GM10248 (cell line): ENCODE measurements at regions not wholly inside any gene's neighbourhood (a gene's known extent, or its start where the extent isn't known, plus 50 kb on each side); places are given as distances from the start of the nearest gene placed in this dataset.

ENCODE experiments used
- CTCF ChIA-PET: fragments of 300-600 bp; sonication (Branson Sonifier 250); formaldehyde crosslinking; extraction: SDS; loops from one replicate; lab custom pipeline; 2021; ENCODE audit warnings: antibody characterized with exemption; lab: Yijun Ruan, JAX
- POLR2A ChIA-PET: fragments of 350-650 bp; sonication (Branson Sonifier 250); formaldehyde crosslinking; extraction: SDS; loops from one replicate; lab custom pipeline; 2020; ENCODE audit warnings: antibody characterized with exemption; lab: Yijun Ruan, JAX
- DNase-seq: peaks from one replicate; pipeline ENCODE4 v3.0.0; 2012; ENCODE audit errors: extremely low spot score
- CTCF ChIP-seq: IDR thresholded peaks from 2 replicates; pipeline ENCODE4 v1.5.1; 2012; ENCODE audit warnings: mild to moderate bottlenecking, low read depth; ENCODE audit errors: extremely low read depth, missing control alignments, control extremely low read depth

DNA sequence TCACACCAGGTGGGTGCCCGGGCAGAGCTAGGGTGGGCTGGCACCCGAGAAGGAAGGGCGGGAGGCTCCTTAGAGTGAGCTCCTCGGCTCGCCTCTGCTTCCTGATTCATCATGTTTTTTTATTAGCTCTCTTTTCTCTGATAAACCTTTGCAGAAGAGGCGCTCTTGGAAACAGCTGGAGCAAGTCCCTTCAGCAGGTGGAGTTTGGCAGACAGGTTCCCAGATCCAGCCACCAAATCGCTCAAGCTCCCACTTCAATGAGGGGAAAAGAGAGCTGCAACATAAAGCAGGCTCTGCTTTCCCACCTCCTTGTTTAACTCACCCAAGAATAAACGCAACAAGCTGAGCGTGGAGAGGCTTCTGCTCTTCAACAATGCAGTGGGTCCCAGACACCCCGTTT is 244.8 kb downstream of the TSHZ3 start:
- ChIA-PET POLR2A (interaction anchor here (0.6 kb wide), 1 partner anchor 1439 kb away, joined by 5 read pairs; no protein-coding TSS in a partner anchor), CTCF (interaction anchor here (1.0 kb wide), 1 partner anchor 17 kb away, joined by 3 read pairs; no protein-coding TSS in a partner anchor)
- DNase-seq = no peak
- TF ChIP-seq CTCF = no peak

DNA sequence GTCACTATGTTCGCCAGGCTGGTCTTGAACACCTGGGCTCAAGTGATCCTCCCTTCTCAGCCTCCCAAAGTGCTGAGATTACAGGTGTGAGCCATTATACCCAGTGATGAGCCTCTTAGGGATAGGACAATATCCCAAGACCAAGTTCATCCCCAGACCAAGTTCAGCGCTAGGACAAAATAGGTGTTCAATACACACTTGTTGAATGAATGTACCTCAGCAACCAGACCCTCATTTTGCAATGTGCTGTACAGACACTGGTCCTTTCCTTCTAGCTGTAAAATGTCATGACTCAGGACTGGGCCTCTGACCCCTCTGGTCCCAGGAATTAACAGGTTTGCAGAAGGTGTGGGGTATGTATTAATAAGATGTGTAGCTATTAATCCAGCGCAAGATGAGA is 246.0 kb downstream of the TSHZ3 start:
- CTCF ChIA-PET = no interaction called here
- no peak for DNase-seq
- POLR2A ChIA-PET = no interaction called here
- TF ChIP-seq CTCF = no peak

GRCh38 chr19:31102674-31103073 is 246.6 kb downstream of the TSHZ3 start:
- TF ChIP-seq CTCF = no peak
- ChIA-PET CTCF (no interaction called here), POLR2A (no interaction called here)
- DNase-seq = no peak

DNA sequence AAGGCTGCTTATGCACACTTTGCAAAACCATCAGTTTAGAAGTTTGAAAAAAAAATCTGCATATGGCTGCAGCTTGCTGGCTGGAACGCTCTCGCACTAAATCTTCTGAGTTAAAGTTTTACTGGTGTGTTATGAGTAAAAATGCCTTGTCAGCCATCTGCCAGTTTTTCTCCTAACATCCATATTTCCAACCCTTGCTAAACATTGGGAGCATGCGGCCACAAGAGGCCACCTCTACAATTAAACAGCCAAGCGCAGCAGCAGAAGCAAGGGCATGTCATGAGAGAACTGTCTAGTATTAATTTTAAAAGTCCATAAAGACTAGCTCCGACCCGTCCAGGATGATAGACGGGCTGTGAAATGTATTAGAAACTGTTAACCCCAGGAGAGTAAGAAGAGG is 248.3 kb downstream of the TSHZ3 start:
- no peak for TF ChIP-seq CTCF
- DNase-seq = no peak
- CTCF ChIA-PET = no interaction called here
- POLR2A ChIA-PET = no interaction called here

- DNase-seq = no peak
- CTCF ChIA-PET = interaction anchor here (1.0 kb wide), 1 partner anchor 9 kb away, joined by 3 read pairs; no protein-coding TSS in a partner anchor
- no peak for TF ChIP-seq CTCF
- POLR2A ChIA-PET = no interaction called here
Measured at GRCh38 chr19:31100206-31100590, 249.0 kb downstream of the TSHZ3 start.

DNA sequence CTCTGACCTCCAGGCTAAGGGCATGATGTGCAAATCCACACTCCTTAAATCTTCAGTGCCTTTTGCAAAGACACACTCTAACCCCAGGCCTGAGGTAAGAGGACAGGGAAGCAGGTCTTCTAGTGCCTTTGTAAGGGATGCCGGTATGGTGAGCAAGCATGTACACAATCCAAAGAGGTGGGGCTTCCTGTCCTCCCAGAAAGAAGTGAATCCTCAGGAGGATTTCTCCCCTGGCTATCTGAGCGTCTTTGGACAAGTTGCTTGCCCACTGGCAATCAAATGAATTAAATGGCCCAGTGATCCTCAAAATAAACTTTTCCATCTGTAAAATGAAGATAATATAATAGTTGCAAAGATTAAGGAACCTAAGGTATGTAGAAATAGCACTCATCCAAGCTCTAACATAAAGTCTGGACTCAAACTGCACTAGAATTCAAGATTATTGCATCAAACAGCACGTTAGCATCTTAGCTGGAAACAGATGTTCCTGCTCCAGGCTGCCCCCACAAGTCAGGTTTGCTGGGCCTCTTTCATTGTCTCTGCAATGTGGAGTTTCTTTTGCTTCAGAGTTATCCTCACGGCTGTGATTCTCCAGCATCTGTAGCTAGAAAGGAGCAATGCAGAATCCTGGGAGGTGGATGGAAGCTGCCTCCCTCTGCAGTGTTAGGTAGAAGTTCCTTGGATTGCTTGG is 249.6 kb downstream of the TSHZ3 start:
- POLR2A ChIA-PET = no interaction called here
- no peak for DNase-seq
- TF ChIP-seq CTCF = no peak
- CTCF ChIA-PET = interaction anchor here (1.0 kb wide), 1 partner anchor 8 kb away, joined by 3 read pairs; no protein-coding TSS in a partner anchor
